ENCODE measurements at regions not wholly inside any gene's neighbourhood (a gene's known extent, or its start where the extent isn't known, plus 50 kb on each side); places are given as distances from the start of the nearest gene placed in this dataset.

- TF ChIP-seq EZH2 (IDR thresholded peaks at IDR 0.05; ENCODE audit: borderline replicate concordance, low read length) (no peak), CTCF (conservative IDR thresholded peaks at IDR 0.05 in 1 of 2, IDR thresholded peaks at IDR 0.05 in 1 of 2; ENCODE audit: extremely low read depth in 1 of 2, insufficient read depth in 1 of 2, low read depth in 1 of 2, low read length in 2 of 2) (no peak)
Measured at GRCh38 chr10:118838364-118838763, 83.6 kb upstream of the CACUL1 start.
